Neural progenitor cell (in vitro differentiated cells): ENCODE measurements at regions not wholly inside any gene's neighbourhood (a gene's known extent, or its start where the extent isn't known, plus 50 kb on each side); places are given as distances from the start of the nearest gene placed in this dataset.

Experiments used
- DNase-seq: peaks from one replicate; pipeline ENCODE4 v3.0.0-alpha.2; 2016; ENCODE audit warnings: low spot score
- H2AFZ ChIP-seq: fragments of 200-600 bp; sonication (generic); replicated peaks from 2 replicates; pipeline ENCODE4 v1.6.1; 2016; ENCODE audit warnings: antibody characterized with exemption
- H3F3A ChIP-seq: fragments of 200-600 bp; sonication (generic); 2 replicates; pipeline ENCODE4 v1.6.1; 2016; ENCODE audit warnings: antibody characterized with exemption, low read depth
- H3K27ac ChIP-seq: fragments of 200-600 bp; sonication (generic); 2 replicates; pipeline ENCODE4 v1.5.1; 2016; ENCODE audit warnings: mild to moderate bottlenecking
- H3K27me3 ChIP-seq: fragments of 200-600 bp; sonication (generic); 2 replicates; pipeline ENCODE4 v1.6.1; 2016; ENCODE audit warnings: mild to moderate bottlenecking, moderate library complexity
- H3K36me3 ChIP-seq: fragments of 200-600 bp; sonication (generic); 2 replicates; pipeline ENCODE4 v1.5.1; 2016
- H3K4me1 ChIP-seq: fragments of 200-600 bp; sonication (generic); 2 replicates; pipeline ENCODE4 v1.6.1; 2016; ENCODE audit warnings: mixed run types
- H3K4me2 ChIP-seq: fragments of 200-600 bp; sonication (generic); 2 replicates; pipeline ENCODE4 v1.6.1; 2016
- H3K4me3 ChIP-seq: fragments of 200-600 bp; sonication (generic); 2 replicates; pipeline ENCODE4 v1.5.1; 2016
- H3K79me2 ChIP-seq: fragments of 200-600 bp; sonication (generic); 2 replicates; pipeline ENCODE4 v1.6.1; 2016; ENCODE audit warnings: low read depth
- H3K9ac ChIP-seq: fragments of 200-600 bp; sonication (generic); 2 replicates; pipeline ENCODE4 v1.6.1; 2016
- H3K9me3 ChIP-seq: fragments of 200-600 bp; sonication (generic); 2 replicates; pipeline ENCODE4 v1.5.1; 2016; ENCODE audit warnings: low read depth
- H4K20me1 ChIP-seq: fragments of 200-600 bp; sonication (generic); 2 replicates; pipeline ENCODE4 v1.6.1; 2016; ENCODE audit warnings: low read depth
- H3K27ac Mint-ChIP-seq: 3 replicates; pipeline ENCODE4 v1.8.0; 2021; ENCODE audit warnings: mixed read lengths
- H3K27me3 Mint-ChIP-seq: 2 replicates; pipeline ENCODE4 v1.8.0; 2022; ENCODE audit warnings: low read depth, mild to moderate bottlenecking, inconsistent platforms, moderate library complexity, mixed read lengths; ENCODE audit not compliant: insufficient read depth
- H3K36me3 Mint-ChIP-seq: 3 replicates; pipeline ENCODE4 v1.8.0; 2021; ENCODE audit warnings: mixed read lengths
- H3K4me1 Mint-ChIP-seq: 3 replicates; pipeline ENCODE4 v1.8.0; 2021; ENCODE audit warnings: mixed read lengths
- H3K4me3 Mint-ChIP-seq: 3 replicates; pipeline ENCODE4 v1.8.0; 2021; ENCODE audit warnings: mild to moderate bottlenecking, moderate library complexity, mixed read lengths
- H3K9me3 Mint-ChIP-seq: 3 replicates; pipeline ENCODE4 v1.8.0; 2020; ENCODE audit warnings: mixed read lengths
- EZH2 ChIP-seq: fragments of 200-600 bp; sonication (generic); IDR thresholded peaks from 2 replicates; pipeline ENCODE4 v1.6.1; 2017; ENCODE audit warnings: antibody characterized with exemption, mild to moderate bottlenecking, moderate library complexity
- EZH2phosphoT487 ChIP-seq: fragments of 200-600 bp; sonication (generic); IDR thresholded peaks from 2 replicates; pipeline ENCODE4 v1.6.1; 2017; ENCODE audit warnings: antibody characterized with exemption
- TF ChIP-seq, protein P1 (sequence below): fragments of 200-600 bp; sonication (generic); IDR thresholded peaks from 2 replicates; pipeline ENCODE4 v1.5.1; 2017; ENCODE audit warnings: antibody characterized with exemption, mild to moderate bottlenecking

GRCh38 chr4:147020456-147020855 lies 74.8 kb upstream of the TTC29 start:
- Mint-ChIP-seq H3K4me3 (no peak overlapping the region), H3K27ac (no peak overlapping the region), H3K4me1 (peaks cover 3% of the 10 kb centered on the region), H3K36me3 (no peaks in the 10 kb centered on the region), H3K9me3 (peaks cover 4% of the 10 kb centered on the region), H3K27me3 (no peaks in the 10 kb centered on the region)
- H3K4me1 ChIP-seq, result peaks cover 3% of the 10 kb centered on the region
- H3K4me2 ChIP-seq, result no peak overlapping the region
- H3K36me3 ChIP-seq, result no peaks in the 10 kb centered on the region
- no peak for TF ChIP-seq EZH2
- TF ChIP-seq EZH2phosphoT487, result no peak
- TF ChIP-seq, protein P1, sequence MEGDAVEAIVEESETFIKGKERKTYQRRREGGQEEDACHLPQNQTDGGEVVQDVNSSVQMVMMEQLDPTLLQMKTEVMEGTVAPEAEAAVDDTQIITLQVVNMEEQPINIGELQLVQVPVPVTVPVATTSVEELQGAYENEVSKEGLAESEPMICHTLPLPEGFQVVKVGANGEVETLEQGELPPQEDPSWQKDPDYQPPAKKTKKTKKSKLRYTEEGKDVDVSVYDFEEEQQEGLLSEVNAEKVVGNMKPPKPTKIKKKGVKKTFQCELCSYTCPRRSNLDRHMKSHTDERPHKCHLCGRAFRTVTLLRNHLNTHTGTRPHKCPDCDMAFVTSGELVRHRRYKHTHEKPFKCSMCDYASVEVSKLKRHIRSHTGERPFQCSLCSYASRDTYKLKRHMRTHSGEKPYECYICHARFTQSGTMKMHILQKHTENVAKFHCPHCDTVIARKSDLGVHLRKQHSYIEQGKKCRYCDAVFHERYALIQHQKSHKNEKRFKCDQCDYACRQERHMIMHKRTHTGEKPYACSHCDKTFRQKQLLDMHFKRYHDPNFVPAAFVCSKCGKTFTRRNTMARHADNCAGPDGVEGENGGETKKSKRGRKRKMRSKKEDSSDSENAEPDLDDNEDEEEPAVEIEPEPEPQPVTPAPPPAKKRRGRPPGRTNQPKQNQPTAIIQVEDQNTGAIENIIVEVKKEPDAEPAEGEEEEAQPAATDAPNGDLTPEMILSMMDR, result no peak
- no peak overlapping the region for H3K27ac ChIP-seq
- H3F3A ChIP-seq, result no peaks in the 10 kb centered on the region
- no peak for DNase-seq
- no peak overlapping the region for H3K4me3 ChIP-seq
- H2AFZ ChIP-seq, result no peak overlapping the region
- H4K20me1 ChIP-seq, result no peaks in the 10 kb centered on the region
- no peaks in the 10 kb centered on the region for H3K9me3 ChIP-seq
- no peaks in the 10 kb centered on the region for H3K79me2 ChIP-seq
- no peaks in the 10 kb centered on the region for H3K27me3 ChIP-seq
- H3K9ac ChIP-seq, result no peak overlapping the region

GRCh38 chr4:147025042-147025441 lies 79.4 kb upstream of the TTC29 start:
- Histone ChIP-seq H3K9ac (no peak overlapping the region), H3K79me2 (no peaks in the 10 kb centered on the region), H2AFZ (no peak overlapping the region), H3K27me3 (no peaks in the 10 kb centered on the region), H3K4me3 (no peak overlapping the region), H3K36me3 (no peaks in the 10 kb centered on the region), H3F3A (no peaks in the 10 kb centered on the region), H3K9me3 (no peaks in the 10 kb centered on the region), H3K27ac (no peak overlapping the region), H3K4me1 (peaks cover 4% of the 10 kb centered on the region), H4K20me1 (no peaks in the 10 kb centered on the region), H3K4me2 (no peak overlapping the region)
- no peak for TF ChIP-seq EZH2
- TF ChIP-seq EZH2phosphoT487, result no peak
- TF ChIP-seq, protein P1, result no peak
- H3K27me3 Mint-ChIP-seq, result no peaks in the 10 kb centered on the region
- no peak overlapping the region for H3K4me3 Mint-ChIP-seq
- no peak for DNase-seq
- H3K27ac Mint-ChIP-seq, result no peak overlapping the region
- no peaks in the 10 kb centered on the region for H3K4me1 Mint-ChIP-seq
- H3K9me3 Mint-ChIP-seq, result peaks cover 4% of the 10 kb centered on the region
- no peaks in the 10 kb centered on the region for H3K36me3 Mint-ChIP-seq

GRCh38 chr4:147029296-147029695 lies 83.6 kb upstream of the TTC29 start:
- Histone ChIP-seq H3K27ac (no peak overlapping the region), H4K20me1 (no peaks in the 10 kb centered on the region), H3K9me3 (no peaks in the 10 kb centered on the region), H3K79me2 (no peaks in the 10 kb centered on the region), H3K4me3 (no peak overlapping the region), H3K9ac (no peak overlapping the region), H3F3A (no peaks in the 10 kb centered on the region), H3K27me3 (no peaks in the 10 kb centered on the region), H3K4me1 (peaks cover 4% of the 10 kb centered on the region), H3K36me3 (no peaks in the 10 kb centered on the region), H2AFZ (no peak overlapping the region), H3K4me2 (no peak overlapping the region)
- no peak overlapping the region for H3K27ac Mint-ChIP-seq
- no peak for DNase-seq
- H3K4me3 Mint-ChIP-seq, result no peak overlapping the region
- TF ChIP-seq EZH2phosphoT487 (no peak), EZH2 (no peak)
- TF ChIP-seq, protein P1, result no peak
- H3K27me3 Mint-ChIP-seq, result no peaks in the 10 kb centered on the region
- no peaks in the 10 kb centered on the region for H3K36me3 Mint-ChIP-seq
- no peaks in the 10 kb centered on the region for H3K9me3 Mint-ChIP-seq
- no peaks in the 10 kb centered on the region for H3K4me1 Mint-ChIP-seq

DNA sequence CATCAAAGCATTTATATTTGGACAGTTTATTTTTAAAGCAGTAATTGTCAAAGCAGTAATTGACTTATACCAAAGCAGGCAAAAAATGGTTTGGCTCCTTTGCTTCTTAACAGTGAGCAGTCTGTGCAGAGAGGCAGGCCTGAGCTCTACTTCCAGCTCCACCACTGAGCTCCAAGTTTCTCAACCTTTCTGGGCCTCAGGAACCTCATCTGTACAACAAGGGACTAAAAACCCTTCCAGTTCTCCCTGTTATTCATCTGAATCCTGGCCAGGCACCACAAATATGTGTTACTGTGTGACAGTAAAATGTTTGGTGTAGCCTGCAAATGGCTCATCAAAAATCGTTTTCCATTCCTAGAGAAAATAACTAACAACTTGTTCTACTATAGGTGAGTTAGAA lies 88.7 kb upstream of the TTC29 start:
- Mint-ChIP-seq H3K36me3 (no peaks in the 10 kb centered on the region), H3K27ac (no peak overlapping the region), H3K4me3 (no peak overlapping the region)

More for the DNA sequence above, 88.7 kb upstream of the TTC29 start:
- no peaks in the 10 kb centered on the region for H3K27me3 ChIP-seq
- peak overlapping the region; percentile 36 for H2AFZ ChIP-seq
- H4K20me1 ChIP-seq, result no peaks in the 10 kb centered on the region
- Mint-ChIP-seq H3K9me3 (no peaks in the 10 kb centered on the region), H3K4me1 (peaks cover 3% of the 10 kb centered on the region), H3K27me3 (peaks cover 3% of the 10 kb centered on the region)
- H3K36me3 ChIP-seq, result no peaks in the 10 kb centered on the region
- H3K9me3 ChIP-seq, result no peaks in the 10 kb centered on the region
- H3K4me1 ChIP-seq, result no peaks in the 10 kb centered on the region
- no peak for DNase-seq
- H3K79me2 ChIP-seq, result no peaks in the 10 kb centered on the region
- TF ChIP-seq EZH2phosphoT487 (no peak), EZH2 (no peak)
- TF ChIP-seq, protein P1, result no peak
- H3F3A ChIP-seq, result no peaks in the 10 kb centered on the region
- H3K27ac ChIP-seq, result no peak overlapping the region
- no peak overlapping the region for H3K4me3 ChIP-seq
- no peak overlapping the region for H3K9ac ChIP-seq
- no peak overlapping the region for H3K4me2 ChIP-seq
